ENCODE measurements at regions not wholly inside any gene's neighbourhood (a gene's known extent, or its start where the extent isn't known, plus 50 kb on each side); places are given as distances from the start of the nearest gene placed in this dataset.
A peak's percentile ranks its signal among the peaks of the same experiment; 100 is the strongest.
"Not testable (repeated sequence)": the region's sequence is repeated elsewhere in the genome, so short reads cannot be mapped to it uniquely, and the experiment has no call there.

GRCh38 chr2:111535404-111535803 is 348.6 kb downstream of the ANAPC1 start:
- H3K9me3 Mint-ChIP-seq, result no peaks in the 10 kb centered on the region
- DNase-seq (ENCODE audit: low spot score in 2 of 2) (no peak), ATAC-seq (no peak)
- peaks cover 0 to 8% of the 10 kb centered on the region in 2 donors for H3K36me3 Mint-ChIP-seq
- no peak overlapping the region for H3K27ac Mint-ChIP-seq

GRCh38 chr2:111537078-111537655 is 346.8 kb downstream of the ANAPC1 start:
- no peak for ATAC-seq
- no peaks in the 10 kb centered on the region for H3K9me3 Mint-ChIP-seq
- peaks cover 0 to 8% of the 10 kb centered on the region in 2 donors for H3K36me3 Mint-ChIP-seq
- no peak for DNase-seq (ENCODE audit: low spot score in 2 of 2)
- no peak overlapping the region for H3K27ac Mint-ChIP-seq

GRCh38 chr2:111539991-111540390 is 344.0 kb downstream of the ANAPC1 start:
- H3K9me3 Mint-ChIP-seq; ATAC-seq; H3K27ac Mint-ChIP-seq; DNase-seq (ENCODE audit: low spot score in 2 of 2): not testable (repeated sequence)
- H3K36me3 Mint-ChIP-seq, result peaks cover 0 to 16% of the 10 kb centered on the region in 2 donors

GRCh38 chr2:111542120-111542774 is 341.7 kb downstream of the ANAPC1 start:
- not testable (repeated sequence) for H3K36me3 Mint-ChIP-seq; H3K9me3 Mint-ChIP-seq; DNase-seq (ENCODE audit: low spot score in 2 of 2); H3K27ac Mint-ChIP-seq; ATAC-seq

- not testable (repeated sequence) for H3K27ac Mint-ChIP-seq; H3K36me3 Mint-ChIP-seq; ATAC-seq; H3K9me3 Mint-ChIP-seq; DNase-seq (ENCODE audit: low spot score in 2 of 2)
Observed at GRCh38 chr2:111544006-111544405, 340.0 kb downstream of the ANAPC1 start.

- H3K36me3 Mint-ChIP-seq; H3K9me3 Mint-ChIP-seq; H3K27ac Mint-ChIP-seq; DNase-seq (ENCODE audit: low spot score in 2 of 2): not testable (repeated sequence)
- ATAC-seq, result peak; percentile 85 to 86
Observed at GRCh38 chr2:111545723-111546431, 338.1 kb downstream of the ANAPC1 start.

GRCh38 chr2:111546578-111546977 is 337.4 kb downstream of the ANAPC1 start:
- H3K27ac Mint-ChIP-seq; H3K36me3 Mint-ChIP-seq; DNase-seq (ENCODE audit: low spot score in 2 of 2); H3K9me3 Mint-ChIP-seq: not testable (repeated sequence)
- ATAC-seq, result peak; percentile 34 to 58

GRCh38 chr2:111549174-111549573 is 334.8 kb downstream of the ANAPC1 start:
- not testable (repeated sequence) for H3K36me3 Mint-ChIP-seq; DNase-seq (ENCODE audit: low spot score in 2 of 2); H3K9me3 Mint-ChIP-seq; H3K27ac Mint-ChIP-seq
- peak; percentile 21 to 23 for ATAC-seq

- not testable (repeated sequence) for H3K9me3 Mint-ChIP-seq; H3K27ac Mint-ChIP-seq; DNase-seq (ENCODE audit: low spot score in 2 of 2); ATAC-seq; H3K36me3 Mint-ChIP-seq
Observed at GRCh38 chr2:111551428-111551827, 332.6 kb downstream of the ANAPC1 start.

- DNase-seq (ENCODE audit: low spot score in 2 of 2); H3K36me3 Mint-ChIP-seq: not testable (repeated sequence)
Observed at GRCh38 chr2:111552625-111553024, 331.4 kb downstream of the ANAPC1 start.

GRCh38 chr2:111559301-111559700 is 324.7 kb downstream of the ANAPC1 start:
- not testable (repeated sequence) for DNase-seq (ENCODE audit: low spot score in 2 of 2); H3K27ac Mint-ChIP-seq; H3K9me3 Mint-ChIP-seq; H3K36me3 Mint-ChIP-seq; ATAC-seq

More at GRCh38 chr2:111552625-111553024, 331.4 kb downstream of the ANAPC1 start:
- not testable (repeated sequence) for H3K27ac Mint-ChIP-seq, H3K9me3 Mint-ChIP-seq, ATAC-seq

GRCh38 chr2:111559814-111560213 is 324.2 kb downstream of the ANAPC1 start:
- not testable (repeated sequence) for H3K36me3 Mint-ChIP-seq; H3K9me3 Mint-ChIP-seq; ATAC-seq; DNase-seq (ENCODE audit: low spot score in 2 of 2); H3K27ac Mint-ChIP-seq

- H3K27ac Mint-ChIP-seq; ATAC-seq; DNase-seq (ENCODE audit: low spot score in 2 of 2); H3K9me3 Mint-ChIP-seq: not testable (repeated sequence)
- peaks cover 0 to 12% of the 10 kb centered on the region in 2 donors for H3K36me3 Mint-ChIP-seq
Observed at GRCh38 chr2:111566068-111566467, 317.9 kb downstream of the ANAPC1 start.

- peaks cover 0 to 12% of the 10 kb centered on the region in 2 donors for H3K36me3 Mint-ChIP-seq
- peak; percentile 11 to 63 for ATAC-seq
- DNase-seq (ENCODE audit: low spot score in 2 of 2); H3K27ac Mint-ChIP-seq; H3K9me3 Mint-ChIP-seq: not testable (repeated sequence)
Observed at GRCh38 chr2:111567233-111567632, 316.8 kb downstream of the ANAPC1 start.

- not testable (repeated sequence) for H3K36me3 Mint-ChIP-seq; ATAC-seq; H3K9me3 Mint-ChIP-seq; DNase-seq (ENCODE audit: low spot score in 2 of 2); H3K27ac Mint-ChIP-seq
Observed at GRCh38 chr2:111569356-111570199, 314.4 kb downstream of the ANAPC1 start.

GRCh38 chr2:111570300-111571114 is 313.5 kb downstream of the ANAPC1 start:
- H3K36me3 Mint-ChIP-seq; DNase-seq (ENCODE audit: low spot score in 2 of 2); H3K9me3 Mint-ChIP-seq; H3K27ac Mint-ChIP-seq: not testable (repeated sequence)
- ATAC-seq, result peak; percentile 96
